ENCODE measurements at regions not wholly inside any gene's neighbourhood (a gene's known extent, or its start where the extent isn't known, plus 50 kb on each side); places are given as distances from the start of the nearest gene placed in this dataset.

GRCh38 chr12:90199006-90199405, 490.4 kb upstream of the ATP2B1 start:
- TF ChIP-seq CTCF (IDR thresholded peaks at IDR 0.05; ENCODE audit: low read length) (no peak), EZH2 (optimal IDR thresholded peaks at IDR 0.05; ENCODE audit: low read depth, low read length) (no peak)
